Activated CD8-positive, alpha-beta T cell treated with anti-CD3 and anti-CD28 coated beads for 36 hours (primary cell): ENCODE measurements at regions not wholly inside any gene's neighbourhood (a gene's known extent, or its start where the extent isn't known, plus 50 kb on each side); places are given as distances from the start of the nearest gene placed in this dataset.
"Not testable (repeated sequence)": the region's sequence is repeated elsewhere in the genome, so short reads cannot be mapped to it uniquely, and the experiment has no call there.

Experiments used
- ATAC-seq: fragments of 200-7000 bp; cut with Tn5 transposase; one replicate; pipeline ENCODE4 v1.10.0; 2021; ENCODE audit warnings: mild to moderate bottlenecking, moderate library complexity
- CTCF ChIA-PET: fragments of 350-600 bp; sonication (Branson Sonifier 250); formaldehyde crosslinking; loops from one replicate; lab custom pipeline; 2021; ENCODE audit warnings: antibody characterized with exemption; lab: Charles Lee
- POLR2A ChIA-PET: fragments of 350-600 bp; sonication (Branson Sonifier 250); formaldehyde crosslinking; loops from one replicate; lab custom pipeline; 2021; ENCODE audit warnings: antibody characterized with exemption; lab: Charles Lee
- DNase-seq: peaks from one replicate; pipeline ENCODE4 v3.0.0-alpha.2; 2020
- H3K27ac Mint-ChIP-seq: one replicate; pipeline ENCODE4 v1.8.0; 2021; ENCODE audit warnings: mild to moderate bottlenecking, mixed read lengths
- H3K27me3 Mint-ChIP-seq: one replicate; pipeline ENCODE4 v1.8.0; 2021; ENCODE audit warnings: mixed read lengths
- H3K36me3 Mint-ChIP-seq: one replicate; pipeline ENCODE4 v1.8.0; 2021; ENCODE audit warnings: low read depth, mixed read lengths
- H3K4me1 Mint-ChIP-seq: one replicate; pipeline ENCODE4 v1.8.0; 2021; ENCODE audit warnings: low read depth, mixed read lengths
- H3K4me3 Mint-ChIP-seq: one replicate; pipeline ENCODE4 v1.8.0; 2021; ENCODE audit warnings: mild to moderate bottlenecking, moderate library complexity, mixed read lengths
- H3K9me3 Mint-ChIP-seq: one replicate; pipeline ENCODE4 v1.8.0; 2021; ENCODE audit warnings: mixed read lengths
- intact Hi-C: fragments of 100-400 bp; cut with micrococcal nuclease; formaldehyde crosslinking; loops from one replicate; pipeline ENCODE4 v1.10.0; 2022
- TF ChIP-seq, protein P1 (sequence below): fragments of 200-600 bp; IDR thresholded peaks from one replicate; pipeline ENCODE4 v1.8.0; 2022; ENCODE audit warnings: antibody characterized with exemption, mild to moderate bottlenecking

DNA sequence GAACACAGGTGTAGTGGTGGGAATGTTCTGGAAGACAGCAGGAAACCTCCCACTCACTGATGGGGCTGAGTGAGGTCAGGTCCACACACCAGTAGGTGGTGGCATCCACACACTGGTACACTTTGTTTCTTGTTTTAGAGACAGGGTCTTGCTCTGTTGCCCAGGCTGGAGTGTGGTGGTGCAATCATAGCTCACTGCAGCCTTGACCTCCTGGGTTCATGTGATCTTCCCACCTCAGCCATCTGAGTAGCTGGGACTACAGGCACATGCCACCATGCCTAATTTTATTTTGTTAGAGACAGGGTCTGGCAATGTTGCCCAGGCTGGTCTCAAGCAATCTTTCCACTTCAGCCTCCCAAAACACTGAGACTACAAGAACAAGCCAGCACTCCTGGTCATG lies 140.9 kb downstream of the TBC1D2B start:
- H3K4me3 Mint-ChIP-seq, intact Hi-C loops: not testable (repeated sequence)

DNA sequence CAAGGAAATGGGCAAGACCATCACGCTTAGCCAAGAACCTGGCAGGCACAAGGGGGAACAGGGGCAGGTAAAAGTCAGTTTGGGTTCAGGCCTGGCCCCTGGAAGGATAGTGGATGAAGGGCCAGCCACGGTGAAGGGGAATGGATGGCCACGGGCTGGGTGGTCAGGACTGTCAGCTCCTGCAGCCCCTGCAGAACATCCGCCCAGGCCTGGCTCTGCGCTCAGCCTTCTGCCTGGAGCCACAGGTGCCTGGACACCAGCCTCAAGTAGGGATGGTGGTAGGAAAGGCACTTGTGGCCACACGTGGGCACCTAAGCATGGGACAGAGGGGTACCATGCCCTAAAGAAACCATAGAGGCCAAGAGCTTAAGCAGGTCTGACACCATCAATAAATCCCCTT lies 143.0 kb downstream of the TBC1D2B start:
- intact Hi-C loops, ATAC-seq, H3K36me3 Mint-ChIP-seq, POLR2A ChIA-PET, H3K9me3 Mint-ChIP-seq, CTCF ChIA-PET, H3K4me3 Mint-ChIP-seq, H3K27me3 Mint-ChIP-seq, H3K27ac Mint-ChIP-seq, H3K4me1 Mint-ChIP-seq, DNase-seq: not testable (repeated sequence)

More for the DNA sequence above, 140.9 kb downstream of the TBC1D2B start:
- H3K27ac Mint-ChIP-seq, H3K4me1 Mint-ChIP-seq, POLR2A ChIA-PET, H3K27me3 Mint-ChIP-seq, H3K36me3 Mint-ChIP-seq, DNase-seq, H3K9me3 Mint-ChIP-seq, ATAC-seq, CTCF ChIA-PET: not testable (repeated sequence)

DNA sequence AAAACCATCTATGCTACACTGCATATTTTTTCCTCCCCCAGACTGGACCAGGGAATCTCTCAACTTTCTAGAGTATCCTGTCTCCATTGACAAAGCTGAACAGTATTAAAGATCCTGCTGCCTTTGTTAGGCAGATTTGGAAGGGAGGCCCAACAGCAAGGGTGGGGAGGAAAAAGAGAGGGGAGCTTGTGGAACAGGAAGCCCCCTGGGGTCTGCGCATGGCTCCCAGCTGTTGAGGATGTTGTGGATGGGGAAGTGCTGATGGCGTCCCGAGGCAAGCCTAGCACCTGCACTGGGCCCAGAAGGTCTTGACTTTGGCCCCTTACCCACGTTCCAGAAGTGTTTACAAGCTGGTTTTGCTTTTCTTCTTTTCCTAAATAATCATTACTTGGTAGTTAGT lies 146.6 kb downstream of the TBC1D2B start:
- H3K36me3 Mint-ChIP-seq, H3K9me3 Mint-ChIP-seq, H3K27ac Mint-ChIP-seq, DNase-seq, ATAC-seq, H3K4me3 Mint-ChIP-seq, H3K27me3 Mint-ChIP-seq, H3K4me1 Mint-ChIP-seq, CTCF ChIA-PET, intact Hi-C loops, POLR2A ChIA-PET: not testable (repeated sequence)

DNA sequence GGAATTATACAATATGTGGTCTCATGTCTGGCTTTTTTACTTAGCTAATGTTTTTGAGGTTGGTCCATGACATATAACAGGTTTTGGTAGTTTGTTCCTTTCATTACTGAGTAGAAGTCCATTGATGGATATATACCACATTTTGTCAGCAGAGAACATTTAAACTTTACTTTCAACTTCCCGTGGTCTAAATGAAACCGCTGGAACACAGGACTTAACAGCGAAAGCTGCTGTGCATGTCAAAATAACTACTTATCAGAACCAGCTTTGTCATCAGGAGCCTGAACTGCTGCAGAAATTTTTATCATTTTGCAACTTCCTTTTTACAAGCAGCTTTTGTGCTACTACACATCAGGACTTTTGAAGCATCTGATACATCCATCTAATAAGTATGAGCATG lies 147.0 kb downstream of the TBC1D2B start:
- H3K9me3 Mint-ChIP-seq, H3K36me3 Mint-ChIP-seq, DNase-seq, H3K27me3 Mint-ChIP-seq, H3K27ac Mint-ChIP-seq, CTCF ChIA-PET, ATAC-seq, H3K4me1 Mint-ChIP-seq, POLR2A ChIA-PET, intact Hi-C loops, H3K4me3 Mint-ChIP-seq: not testable (repeated sequence)

DNA sequence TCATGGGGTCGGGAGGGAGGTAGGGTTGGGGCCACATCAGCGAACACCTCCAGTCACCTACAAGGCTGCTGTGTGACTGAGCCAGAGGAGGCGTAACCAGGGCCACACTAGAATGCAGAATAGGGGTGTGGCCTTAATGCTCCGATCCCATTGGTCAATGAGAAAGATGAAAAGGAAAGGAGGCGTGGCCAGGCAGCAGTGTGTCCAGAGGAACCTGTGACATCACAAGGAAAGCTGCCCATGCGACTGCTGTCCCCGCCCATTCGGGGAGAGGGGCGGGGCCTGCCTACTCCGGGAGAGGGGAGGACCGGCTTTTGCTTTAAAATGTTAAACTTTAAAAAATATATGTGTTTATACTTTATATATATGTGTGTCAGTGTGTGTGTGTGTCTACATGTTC lies 150.7 kb downstream of the TBC1D2B start:
- CTCF ChIA-PET: interaction anchor here (1.3 kb wide), 1 partner anchor 24 kb away, joined by 3 read pairs; no protein-coding TSS in a partner anchor
- intact Hi-C loops, H3K36me3 Mint-ChIP-seq, POLR2A ChIA-PET, H3K4me3 Mint-ChIP-seq, DNase-seq, ATAC-seq, H3K4me1 Mint-ChIP-seq, H3K27ac Mint-ChIP-seq, H3K9me3 Mint-ChIP-seq, H3K27me3 Mint-ChIP-seq: not testable (repeated sequence)

DNA sequence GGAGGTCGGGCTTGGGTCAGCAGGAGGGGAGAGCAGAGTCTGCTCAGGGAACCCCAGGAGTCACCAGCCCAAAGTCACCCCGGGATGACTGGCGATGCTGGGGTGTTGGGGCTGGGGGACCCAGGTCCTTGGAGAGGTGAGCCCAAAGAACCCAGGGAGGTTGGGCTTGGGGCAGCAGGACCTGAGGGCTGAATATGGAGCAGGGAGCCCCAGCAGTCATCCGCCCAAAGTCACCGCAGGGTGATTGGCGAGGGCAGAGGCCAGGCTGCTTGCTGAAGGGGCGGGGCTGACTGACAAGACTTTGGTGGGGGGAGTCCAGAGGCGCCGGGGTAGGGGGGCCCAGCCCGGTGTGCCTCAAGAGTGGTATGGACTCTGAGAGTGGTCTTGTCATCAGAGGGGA lies 151.2 kb downstream of the TBC1D2B start:
- H3K9me3 Mint-ChIP-seq, CTCF ChIA-PET, H3K27ac Mint-ChIP-seq, H3K4me1 Mint-ChIP-seq, H3K36me3 Mint-ChIP-seq, H3K4me3 Mint-ChIP-seq, DNase-seq, ATAC-seq, H3K27me3 Mint-ChIP-seq, intact Hi-C loops, POLR2A ChIA-PET: not testable (repeated sequence)

DNA sequence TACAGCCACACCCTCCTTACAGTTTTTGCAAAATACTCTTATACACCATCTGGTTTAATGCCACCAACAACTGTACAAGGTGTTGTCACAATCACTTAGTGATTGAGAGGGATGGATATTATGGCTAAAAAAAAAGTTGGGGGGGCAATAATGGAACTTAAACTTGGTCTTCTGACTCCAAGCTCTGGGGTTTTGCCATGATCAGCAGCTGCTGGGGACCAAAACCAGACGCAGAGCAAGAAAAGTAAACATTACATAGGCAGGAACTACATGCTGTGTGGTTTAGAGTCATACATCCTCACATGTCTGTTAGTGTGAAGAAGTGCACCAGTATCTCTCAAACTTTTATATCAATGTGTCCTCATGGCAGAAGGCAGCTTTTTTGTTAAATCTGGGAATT lies 152.4 kb downstream of the TBC1D2B start:
- H3K4me3 Mint-ChIP-seq, H3K4me1 Mint-ChIP-seq, H3K27ac Mint-ChIP-seq, CTCF ChIA-PET, ATAC-seq, H3K9me3 Mint-ChIP-seq, H3K27me3 Mint-ChIP-seq, intact Hi-C loops, DNase-seq, H3K36me3 Mint-ChIP-seq, POLR2A ChIA-PET: not testable (repeated sequence)

DNA sequence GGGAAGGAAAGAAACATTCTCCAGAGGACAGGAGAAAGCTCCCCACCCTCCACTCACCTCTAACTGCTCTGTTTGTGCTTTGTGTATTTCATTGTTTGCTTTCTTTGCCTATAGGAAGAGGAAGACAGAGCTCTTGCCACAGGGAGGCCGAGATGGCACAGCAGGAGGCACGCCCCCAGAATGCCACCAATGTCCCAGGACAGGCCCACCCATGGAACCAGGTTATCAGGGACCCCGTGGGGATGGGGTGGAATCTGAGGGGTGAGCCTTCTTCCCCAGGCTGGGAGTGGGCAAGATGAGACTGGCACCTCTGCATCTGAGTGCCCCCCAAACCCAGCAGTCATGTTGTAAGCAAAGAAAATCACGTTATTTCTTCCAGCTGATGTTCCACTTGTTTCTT lies 155.8 kb downstream of the TBC1D2B start:
- intact Hi-C loops: no loop called here
- ChIA-PET POLR2A (no interaction called here), CTCF (interaction anchor here (0.7 kb wide), 1 partner anchor 11 kb away, joined by 3 read pairs; no protein-coding TSS in a partner anchor)
- TF ChIP-seq, protein P1, sequence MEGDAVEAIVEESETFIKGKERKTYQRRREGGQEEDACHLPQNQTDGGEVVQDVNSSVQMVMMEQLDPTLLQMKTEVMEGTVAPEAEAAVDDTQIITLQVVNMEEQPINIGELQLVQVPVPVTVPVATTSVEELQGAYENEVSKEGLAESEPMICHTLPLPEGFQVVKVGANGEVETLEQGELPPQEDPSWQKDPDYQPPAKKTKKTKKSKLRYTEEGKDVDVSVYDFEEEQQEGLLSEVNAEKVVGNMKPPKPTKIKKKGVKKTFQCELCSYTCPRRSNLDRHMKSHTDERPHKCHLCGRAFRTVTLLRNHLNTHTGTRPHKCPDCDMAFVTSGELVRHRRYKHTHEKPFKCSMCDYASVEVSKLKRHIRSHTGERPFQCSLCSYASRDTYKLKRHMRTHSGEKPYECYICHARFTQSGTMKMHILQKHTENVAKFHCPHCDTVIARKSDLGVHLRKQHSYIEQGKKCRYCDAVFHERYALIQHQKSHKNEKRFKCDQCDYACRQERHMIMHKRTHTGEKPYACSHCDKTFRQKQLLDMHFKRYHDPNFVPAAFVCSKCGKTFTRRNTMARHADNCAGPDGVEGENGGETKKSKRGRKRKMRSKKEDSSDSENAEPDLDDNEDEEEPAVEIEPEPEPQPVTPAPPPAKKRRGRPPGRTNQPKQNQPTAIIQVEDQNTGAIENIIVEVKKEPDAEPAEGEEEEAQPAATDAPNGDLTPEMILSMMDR: no peak
- no peaks in the 10 kb centered on the region for H3K4me1 Mint-ChIP-seq
- no peaks in the 10 kb centered on the region for H3K36me3 Mint-ChIP-seq
- no peak overlapping the region for H3K27ac Mint-ChIP-seq
- H3K27me3 Mint-ChIP-seq: peaks cover 4% of the 10 kb centered on the region
- DNase-seq (no peak), ATAC-seq (no peak)
- no peak overlapping the region for H3K4me3 Mint-ChIP-seq
- no peaks in the 10 kb centered on the region for H3K9me3 Mint-ChIP-seq

DNA sequence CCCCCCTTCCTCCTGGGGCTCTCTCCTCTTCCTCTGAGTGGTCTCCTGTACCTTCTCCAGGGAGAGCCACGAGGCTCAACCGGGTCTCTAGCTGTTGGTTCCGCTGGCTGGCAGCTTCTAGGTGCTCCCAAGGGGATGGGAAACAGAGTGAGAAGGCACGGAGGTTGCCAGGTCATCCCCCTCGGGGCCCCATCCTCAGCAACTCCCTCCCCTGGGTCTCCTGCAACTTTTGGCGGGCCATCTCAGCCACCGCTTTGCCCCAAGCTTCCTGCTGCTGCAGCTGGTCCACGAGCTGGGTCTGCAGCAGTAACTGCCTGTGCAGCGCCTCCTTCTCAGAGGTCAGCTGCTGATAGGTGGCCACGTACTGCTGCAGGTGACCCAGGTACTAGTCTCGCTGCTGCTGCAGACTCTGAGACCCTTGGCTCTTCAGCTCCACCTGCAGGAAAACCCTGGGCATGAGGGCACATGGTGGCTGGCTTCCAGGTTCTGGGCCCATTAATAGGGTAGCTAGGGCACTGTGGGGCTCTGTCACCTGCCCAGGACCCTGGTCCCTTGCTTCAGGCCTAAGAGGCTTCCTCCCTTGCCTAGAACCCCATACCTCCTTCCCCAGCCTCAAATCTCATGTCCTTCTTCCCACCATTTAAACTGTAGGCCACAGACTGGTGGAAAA lies 160.4 kb downstream of the TBC1D2B start:
- H3K36me3 Mint-ChIP-seq, H3K4me3 Mint-ChIP-seq, H3K27me3 Mint-ChIP-seq, POLR2A ChIA-PET, CTCF ChIA-PET, intact Hi-C loops, ATAC-seq, H3K4me1 Mint-ChIP-seq, H3K9me3 Mint-ChIP-seq, H3K27ac Mint-ChIP-seq, DNase-seq: not testable (repeated sequence)

DNA sequence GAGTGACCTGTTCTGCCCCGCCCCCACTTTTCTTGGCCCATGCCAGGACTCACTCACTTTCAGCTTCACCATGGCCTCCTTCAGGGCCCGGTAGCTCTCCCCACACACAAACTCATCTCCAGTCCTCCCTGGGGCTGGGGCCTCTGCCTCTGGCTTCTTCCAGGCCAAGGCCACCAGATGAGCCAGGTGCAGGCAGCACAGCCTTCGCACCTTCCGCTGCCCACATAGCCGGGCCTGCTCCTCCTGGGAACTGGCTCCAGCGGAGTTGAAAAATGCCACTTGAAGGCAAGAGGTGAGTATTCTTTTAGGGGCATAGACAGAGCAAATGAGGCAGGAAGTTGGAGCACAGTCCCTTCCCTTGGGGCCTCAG lies 161.6 kb downstream of the TBC1D2B start:
- CTCF ChIA-PET: interaction anchor here (0.9 kb wide), 1 partner anchor 13 kb away, joined by 3 read pairs; no protein-coding TSS in a partner anchor
- H3K27ac Mint-ChIP-seq, intact Hi-C loops: not testable (repeated sequence)

More for the DNA sequence above, 161.6 kb downstream of the TBC1D2B start:
- DNase-seq, POLR2A ChIA-PET, H3K27me3 Mint-ChIP-seq, H3K4me3 Mint-ChIP-seq, H3K36me3 Mint-ChIP-seq, H3K4me1 Mint-ChIP-seq, ATAC-seq, H3K9me3 Mint-ChIP-seq: not testable (repeated sequence)
